Activated CD4-positive, alpha-beta T cell treated with anti-CD3 and anti-CD28 coated beads, Interleukin-2, amount 10 ng/mL, durations not matched to agents 24 days and 14 days (primary cell): ENCODE measurements at regions not wholly inside any gene's neighbourhood (a gene's known extent, or its start where the extent isn't known, plus 50 kb on each side); places are given as distances from the start of the nearest gene placed in this dataset.

Source experiments
- DNase-seq: peaks from one replicate; pipeline ENCODE4 v3.0.0; 2022
- H3K27ac Mint-ChIP-seq: one replicate; pipeline ENCODE4 v1.8.0; 2022; ENCODE audit warnings: mild to moderate bottlenecking, mixed read lengths
- H3K27me3 Mint-ChIP-seq: one replicate; pipeline ENCODE4 v1.8.0; 2022; ENCODE audit warnings: mixed read lengths
- H3K36me3 Mint-ChIP-seq: one replicate; pipeline ENCODE4 v1.8.0; 2022; ENCODE audit warnings: low read depth, mild to moderate bottlenecking, mixed read lengths
- H3K4me1 Mint-ChIP-seq: one replicate; pipeline ENCODE4 v1.8.0; 2021; ENCODE audit warnings: mixed read lengths
- H3K4me3 Mint-ChIP-seq: one replicate; pipeline ENCODE4 v1.8.0; 2022; ENCODE audit warnings: mild to moderate bottlenecking, moderate library complexity, mixed read lengths
- H3K9me3 Mint-ChIP-seq: one replicate; pipeline ENCODE4 v1.8.0; 2021; ENCODE audit warnings: mixed read lengths
- intact Hi-C: fragments of 100-400 bp; cut with micrococcal nuclease; formaldehyde crosslinking; loops from one replicate; pipeline ENCODE4 v1.15.1; 2023

- Mint-ChIP-seq H3K9me3 (no peaks in the 10 kb centered on the region), H3K4me1 (no peaks in the 10 kb centered on the region), H3K4me3 (no peak overlapping the region), H3K27ac (no peak overlapping the region), H3K27me3 (peaks cover 4% of the 10 kb centered on the region), H3K36me3 (no peaks in the 10 kb centered on the region)
- intact Hi-C loops: loop anchor here (5.0 kb wide), 1 partner anchor 175 kb away; no protein-coding TSS in a partner anchor
- DNase-seq: peak; percentile 61
Measured at GRCh38 chr6:127641905-127642304, 64.9 kb downstream of the C6orf58 start.
